C4-2B (cell line): ENCODE measurements at regions not wholly inside any gene's neighbourhood (a gene's known extent, or its start where the extent isn't known, plus 50 kb on each side); places are given as distances from the start of the nearest gene placed in this dataset.
"Not testable (repeated sequence)": the region's sequence is repeated elsewhere in the genome, so short reads cannot be mapped to it uniquely, and the experiment has no call there.

ENCODE experiments used
- H3K27ac ChIP-seq: fragments of 450-650 bp; 2 replicates; pipeline ENCODE4 v1.5.1; 2017
- CTCF ChIP-seq: fragments of 450-650 bp; conservative IDR thresholded peaks from 2 replicates; pipeline ENCODE4 v1.5.1; 2017; ENCODE audit warnings: mild to moderate bottlenecking
- ZFX ChIP-seq: fragments of 450-650 bp; IDR thresholded peaks from 2 replicates; pipeline ENCODE4 v1.6.1; 2017

- TF ChIP-seq ZFX = no peak
- TF ChIP-seq CTCF = no peak
- no peak overlapping the region for H3K27ac ChIP-seq
These were observed 472.8 kb downstream of the EIPR1 start for GRCh38 chr2:2904721-2905350.

GRCh38 chr2:2902547-2903281, 474.9 kb downstream of the EIPR1 start:
- TF ChIP-seq ZFX = no peak
- no peak for TF ChIP-seq CTCF
- H3K27ac ChIP-seq = no peak overlapping the region

DNA sequence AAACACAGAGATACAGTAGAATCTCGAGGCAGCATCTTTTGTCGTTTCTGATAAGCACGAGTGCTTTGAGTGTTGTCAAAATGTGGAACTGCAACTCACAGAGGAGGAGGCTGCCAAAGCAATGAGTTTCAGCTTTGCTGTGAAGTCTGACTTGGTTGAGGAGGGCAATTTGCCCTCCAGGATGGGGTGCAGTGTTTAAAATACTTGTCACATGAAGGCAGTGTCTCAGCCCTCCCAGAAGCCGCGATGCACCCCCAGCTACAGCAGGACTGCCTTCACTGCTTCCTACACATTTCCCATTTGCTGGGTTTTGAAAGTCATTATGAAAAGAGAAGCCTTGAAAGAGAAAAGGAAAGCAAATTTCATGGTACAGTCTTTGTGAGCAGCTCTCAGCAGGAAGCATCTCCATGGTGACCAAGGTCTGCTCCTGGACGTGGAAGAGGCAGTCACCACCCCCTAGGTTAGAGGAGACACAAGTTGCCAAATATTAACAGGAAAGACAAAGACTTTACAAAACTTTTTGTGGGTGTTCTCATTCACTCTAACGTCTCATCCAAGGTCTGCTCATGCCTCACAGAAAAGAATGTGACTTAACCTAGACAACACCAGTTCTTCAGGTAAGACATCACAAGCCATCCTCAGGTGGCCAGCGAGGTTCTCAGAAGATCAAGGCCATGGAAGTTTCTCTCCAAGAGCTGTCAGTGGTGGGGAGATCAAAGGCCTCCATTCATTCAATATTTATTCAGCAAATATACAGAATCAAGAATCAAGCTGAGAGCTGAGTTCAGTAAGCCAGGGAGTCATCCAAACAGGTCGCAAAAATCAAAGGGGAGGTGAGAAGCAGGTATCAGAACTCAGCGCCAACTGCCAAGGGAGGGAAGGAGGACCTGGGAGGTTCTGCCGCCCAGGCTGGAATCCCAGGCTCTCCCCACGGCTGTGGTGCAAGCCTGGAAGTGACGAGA, 476.0 kb downstream of the EIPR1 start:
- H3K27ac ChIP-seq = no peak overlapping the region

DNA sequence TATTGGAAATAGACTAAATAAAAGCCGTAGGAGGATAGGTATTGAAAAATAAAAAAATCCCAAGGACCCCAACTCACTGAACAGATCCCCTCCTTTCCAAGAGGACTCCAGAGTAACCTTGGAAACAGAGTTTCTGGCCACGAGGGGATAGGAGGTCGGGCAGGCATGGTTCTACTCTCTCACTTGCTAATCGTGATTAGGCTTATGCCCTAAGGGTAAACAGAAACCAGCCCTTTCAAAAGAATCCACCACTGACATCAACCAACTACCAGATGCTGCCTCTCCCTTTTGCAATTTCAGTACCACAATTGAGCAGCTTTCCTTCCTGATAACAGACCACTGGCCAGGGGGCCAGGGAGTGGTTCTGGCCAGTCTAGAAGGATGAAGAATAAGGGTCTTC, 477.8 kb downstream of the EIPR1 start:
- H3K27ac ChIP-seq = no peak overlapping the region
- no peak for TF ChIP-seq CTCF

More for the DNA sequence above, 476.0 kb downstream of the EIPR1 start:
- TF ChIP-seq ZFX = no peak

- TF ChIP-seq ZFX (no peak), CTCF (no peak)
- H3K27ac ChIP-seq = no peak overlapping the region
These were observed 478.9 kb downstream of the EIPR1 start for GRCh38 chr2:2898744-2899143.

DNA sequence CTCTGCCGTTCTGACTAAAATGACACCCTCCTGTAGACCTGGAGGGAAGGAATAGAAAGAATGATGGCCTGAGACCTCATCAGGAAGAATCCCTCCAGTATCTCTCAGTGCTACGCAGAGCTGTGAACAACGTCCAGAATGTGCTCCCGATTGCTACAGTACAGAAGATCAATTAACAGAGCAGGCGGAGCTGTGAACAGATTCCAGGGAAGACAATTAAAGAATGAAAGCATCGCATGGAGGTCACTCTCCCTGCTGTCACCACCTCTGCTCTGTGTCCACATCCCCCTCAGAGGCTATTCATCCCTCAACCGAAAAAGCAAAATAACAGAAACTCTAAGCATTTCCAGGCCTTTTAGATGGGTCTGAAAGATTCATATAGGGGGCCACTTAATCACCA, 481.0 kb downstream of the EIPR1 start:
- H3K27ac ChIP-seq = no peak overlapping the region
- TF ChIP-seq ZFX (no peak), CTCF (no peak)

DNA sequence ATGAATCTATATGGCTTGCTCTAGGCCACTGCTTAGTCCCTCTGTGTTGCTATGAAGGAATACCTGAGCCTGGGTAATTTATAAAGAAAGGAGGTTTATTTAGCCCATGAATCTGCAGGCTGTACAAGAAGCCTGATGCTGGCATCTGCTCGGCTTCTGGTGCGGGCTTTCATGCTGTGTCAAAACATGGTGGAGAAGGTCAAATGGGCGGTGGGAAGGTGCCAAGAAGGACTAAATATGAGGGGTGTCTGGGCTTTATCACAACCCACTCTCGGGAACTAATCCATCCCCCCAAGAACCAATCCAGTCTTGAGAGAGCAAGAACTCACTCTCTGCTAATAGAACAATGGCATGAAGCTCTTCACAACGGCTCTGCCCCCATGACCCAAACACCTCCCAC, 481.6 kb downstream of the EIPR1 start:
- TF ChIP-seq ZFX (no peak), CTCF (no peak)
- H3K27ac ChIP-seq = no peak overlapping the region

GRCh38 chr2:2894011-2894410, 483.6 kb downstream of the EIPR1 start:
- not testable (repeated sequence) for H3K27ac ChIP-seq
